Uterus (tissue), 2 donors: ENCODE measurements at regions not wholly inside any gene's neighbourhood (a gene's known extent, or its start where the extent isn't known, plus 50 kb on each side); places are given as distances from the start of the nearest gene placed in this dataset.

Source experiments
- CTCF ChIP-seq, 4 experiments: fragments of 200-600 bp in 2 of 4; fragments of 450-650 bp in 2 of 4; sonication (generic) in 2 of 4; IDR thresholded peaks; one replicate each; pipeline ENCODE4 v1.5.1; 2016 to 2019; ENCODE audit warnings: antibody characterized with exemption in 4 of 4, mild to moderate bottlenecking in 2 of 4, moderate library complexity in 1 of 4
- POLR2A ChIP-seq, 2 donors: fragments of 450-650 bp; IDR thresholded peaks; one replicate each; pipeline ENCODE4 v1.6.1; 2016; ENCODE audit warnings: antibody characterized with exemption in 2 of 2, mild to moderate bottlenecking in 1 of 2, moderate library complexity in 1 of 2

DNA sequence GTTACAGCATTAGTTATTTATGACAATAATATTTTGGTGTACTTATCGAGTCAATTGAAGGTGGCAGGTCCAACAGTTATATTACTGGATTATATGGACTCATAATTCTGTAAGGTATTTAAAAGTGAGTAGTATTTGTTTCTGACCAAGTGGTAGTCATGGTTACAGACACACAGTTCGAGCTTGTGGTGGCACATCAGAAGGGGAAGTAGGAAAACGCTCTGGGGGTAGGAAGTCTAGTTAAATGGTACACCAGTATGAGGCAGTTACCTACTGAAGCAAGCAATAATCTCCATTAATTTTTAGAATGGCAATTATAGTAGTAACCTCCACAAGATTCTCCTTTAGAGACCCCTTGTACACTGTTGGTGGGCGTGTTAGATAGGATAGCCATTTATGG is 541.2 kb downstream of the ETV1 start:
- TF ChIP-seq CTCF (IDR thresholded peaks at IDR 0.05) (no peak), POLR2A (IDR thresholded peaks at IDR 0.05) (no peak)
